ENCODE measurements at regions not wholly inside any gene's neighbourhood (a gene's known extent, or its start where the extent isn't known, plus 50 kb on each side); places are given as distances from the start of the nearest gene placed in this dataset.

DNA sequence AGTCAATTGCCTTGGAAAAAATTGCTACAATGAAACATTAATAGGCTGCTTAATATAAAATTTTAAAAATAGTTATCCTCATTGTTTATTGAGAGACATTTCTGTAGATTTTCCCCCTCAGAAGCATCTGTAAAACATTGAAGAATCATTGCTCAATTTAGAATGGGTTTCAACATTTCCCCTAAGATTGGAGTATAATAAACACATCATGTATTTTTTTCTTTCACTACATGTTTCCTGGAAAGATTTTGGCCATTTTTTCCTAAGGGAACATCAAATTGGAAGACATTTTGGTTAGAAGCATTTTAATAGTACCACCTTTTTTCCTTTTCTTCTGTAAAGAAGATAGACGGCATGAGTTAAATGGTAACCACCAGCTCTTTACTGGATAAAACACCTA, 443.2 kb upstream of the SPHKAP start:
- no peak overlapping the region for H3K27ac Mint-ChIP-seq (ENCODE audit: unreplicated experiment)
- TF ChIP-seq, protein P1, sequence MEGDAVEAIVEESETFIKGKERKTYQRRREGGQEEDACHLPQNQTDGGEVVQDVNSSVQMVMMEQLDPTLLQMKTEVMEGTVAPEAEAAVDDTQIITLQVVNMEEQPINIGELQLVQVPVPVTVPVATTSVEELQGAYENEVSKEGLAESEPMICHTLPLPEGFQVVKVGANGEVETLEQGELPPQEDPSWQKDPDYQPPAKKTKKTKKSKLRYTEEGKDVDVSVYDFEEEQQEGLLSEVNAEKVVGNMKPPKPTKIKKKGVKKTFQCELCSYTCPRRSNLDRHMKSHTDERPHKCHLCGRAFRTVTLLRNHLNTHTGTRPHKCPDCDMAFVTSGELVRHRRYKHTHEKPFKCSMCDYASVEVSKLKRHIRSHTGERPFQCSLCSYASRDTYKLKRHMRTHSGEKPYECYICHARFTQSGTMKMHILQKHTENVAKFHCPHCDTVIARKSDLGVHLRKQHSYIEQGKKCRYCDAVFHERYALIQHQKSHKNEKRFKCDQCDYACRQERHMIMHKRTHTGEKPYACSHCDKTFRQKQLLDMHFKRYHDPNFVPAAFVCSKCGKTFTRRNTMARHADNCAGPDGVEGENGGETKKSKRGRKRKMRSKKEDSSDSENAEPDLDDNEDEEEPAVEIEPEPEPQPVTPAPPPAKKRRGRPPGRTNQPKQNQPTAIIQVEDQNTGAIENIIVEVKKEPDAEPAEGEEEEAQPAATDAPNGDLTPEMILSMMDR (IDR thresholded peaks at IDR 0.05): no peak
- no peaks in the 10 kb centered on the region for H3K4me1 Mint-ChIP-seq (ENCODE audit: unreplicated experiment)
- peaks cover 14% of the 10 kb centered on the region for H3K9me3 Mint-ChIP-seq (ENCODE audit: unreplicated experiment)
- no peaks in the 10 kb centered on the region for H3K27me3 Mint-ChIP-seq (ENCODE audit: unreplicated experiment)
- H3K36me3 Mint-ChIP-seq (ENCODE audit: unreplicated experiment): no peaks in the 10 kb centered on the region
- no peak for DNase-seq (ENCODE audit: extremely low spot score, unreplicated experiment)
- H3K4me3 Mint-ChIP-seq (ENCODE audit: unreplicated experiment): no peak overlapping the region

DNA sequence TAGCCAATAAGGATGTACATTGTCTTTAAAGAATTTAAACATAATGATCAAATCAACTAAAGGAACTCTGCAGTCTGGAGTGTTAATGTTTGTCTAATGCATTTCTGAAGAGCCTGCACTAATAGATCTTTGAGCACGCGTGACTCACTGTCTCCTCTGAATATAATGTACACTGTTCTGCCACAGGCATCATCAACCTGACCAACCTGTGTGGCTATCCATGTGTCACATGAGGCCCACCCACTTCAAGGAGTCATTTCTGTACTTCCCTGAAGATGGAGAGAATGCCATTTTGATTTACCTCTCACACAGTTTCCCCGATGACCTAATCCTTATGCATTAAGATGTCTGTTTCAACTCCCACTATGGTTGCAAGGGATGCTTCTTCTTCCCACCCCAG, 434.0 kb upstream of the SPHKAP start:
- Mint-ChIP-seq H3K9me3 (ENCODE audit: unreplicated experiment) (peaks cover 25% of the 10 kb centered on the region), H3K36me3 (ENCODE audit: unreplicated experiment) (no peaks in the 10 kb centered on the region), H3K4me3 (ENCODE audit: unreplicated experiment) (no peak overlapping the region), H3K27me3 (ENCODE audit: unreplicated experiment) (no peaks in the 10 kb centered on the region), H3K27ac (ENCODE audit: unreplicated experiment) (no peak overlapping the region), H3K4me1 (ENCODE audit: unreplicated experiment) (no peaks in the 10 kb centered on the region)
- no peak for DNase-seq (ENCODE audit: extremely low spot score, unreplicated experiment)
- TF ChIP-seq, protein P1 (IDR thresholded peaks at IDR 0.05): no peak

DNA sequence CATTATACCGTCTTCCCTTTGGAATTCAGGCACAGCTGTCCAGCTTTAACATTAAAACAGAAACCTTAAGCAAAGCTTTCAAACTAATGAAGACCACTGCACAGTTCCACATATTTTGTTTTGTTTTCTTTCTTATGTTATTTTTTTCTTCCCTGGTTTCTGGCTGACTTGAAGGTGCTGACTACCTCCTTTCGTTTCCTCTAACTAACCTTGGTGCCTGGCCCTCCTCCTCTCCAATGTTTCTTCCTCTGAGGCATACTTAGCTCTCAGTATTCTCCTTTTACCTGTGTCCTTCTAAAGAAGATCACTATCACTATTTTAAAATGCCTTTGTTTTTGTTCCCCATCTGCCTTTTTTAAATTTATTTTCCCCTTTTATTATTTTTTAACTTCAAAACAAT, 433.3 kb upstream of the SPHKAP start:
- peaks cover 29% of the 10 kb centered on the region for H3K9me3 Mint-ChIP-seq (ENCODE audit: unreplicated experiment)
- TF ChIP-seq, protein P1 (IDR thresholded peaks at IDR 0.05): no peak
- no peak overlapping the region for H3K27ac Mint-ChIP-seq (ENCODE audit: unreplicated experiment)
- DNase-seq (ENCODE audit: extremely low spot score, unreplicated experiment): no peak
- H3K27me3 Mint-ChIP-seq (ENCODE audit: unreplicated experiment): no peaks in the 10 kb centered on the region
- no peaks in the 10 kb centered on the region for H3K36me3 Mint-ChIP-seq (ENCODE audit: unreplicated experiment)
- H3K4me1 Mint-ChIP-seq (ENCODE audit: unreplicated experiment): no peaks in the 10 kb centered on the region
- H3K4me3 Mint-ChIP-seq (ENCODE audit: unreplicated experiment): no peak overlapping the region

DNA sequence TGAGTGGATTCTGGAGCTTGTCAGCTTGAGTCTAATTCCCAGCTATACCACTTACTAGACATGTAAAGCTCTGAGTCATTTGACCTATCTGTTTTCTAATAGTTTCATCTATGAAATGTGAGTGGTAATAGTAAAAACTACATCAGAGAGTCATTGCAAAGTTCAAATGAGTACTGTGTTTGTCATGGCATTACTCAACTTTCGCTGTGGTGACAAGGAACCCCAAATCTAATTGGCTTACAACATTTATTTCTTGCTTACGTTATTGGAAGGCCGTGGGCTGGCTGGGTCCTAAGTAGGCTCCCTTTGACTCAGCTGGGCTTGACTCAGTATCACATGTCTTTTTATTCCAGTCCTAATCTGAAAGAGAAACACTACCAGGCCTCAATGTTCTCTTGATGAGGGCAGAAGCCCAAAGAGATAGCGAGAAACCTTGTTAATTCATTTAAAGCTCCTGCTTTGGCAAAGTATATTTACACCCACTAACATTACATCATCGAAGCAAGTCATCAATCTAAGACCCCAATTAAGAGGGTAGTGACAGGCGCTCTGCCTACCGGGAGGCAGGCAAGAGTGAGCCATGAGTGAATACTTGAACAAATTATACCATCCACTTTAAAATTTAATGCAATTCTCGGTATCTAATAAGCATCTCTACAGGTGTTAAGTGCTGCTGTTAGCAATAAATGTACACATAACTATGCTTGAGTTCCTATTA, 431.8 kb upstream of the SPHKAP start:
- TF ChIP-seq, protein P1 (IDR thresholded peaks at IDR 0.05): no peak
- H3K4me3 Mint-ChIP-seq (ENCODE audit: unreplicated experiment): no peak overlapping the region
- H3K27ac Mint-ChIP-seq (ENCODE audit: unreplicated experiment): no peak overlapping the region
- H3K27me3 Mint-ChIP-seq (ENCODE audit: unreplicated experiment): no peaks in the 10 kb centered on the region
- DNase-seq (ENCODE audit: extremely low spot score, unreplicated experiment): no peak
- no peaks in the 10 kb centered on the region for H3K36me3 Mint-ChIP-seq (ENCODE audit: unreplicated experiment)
- no peaks in the 10 kb centered on the region for H3K4me1 Mint-ChIP-seq (ENCODE audit: unreplicated experiment)
- H3K9me3 Mint-ChIP-seq (ENCODE audit: unreplicated experiment): peaks cover 34% of the 10 kb centered on the region

DNA sequence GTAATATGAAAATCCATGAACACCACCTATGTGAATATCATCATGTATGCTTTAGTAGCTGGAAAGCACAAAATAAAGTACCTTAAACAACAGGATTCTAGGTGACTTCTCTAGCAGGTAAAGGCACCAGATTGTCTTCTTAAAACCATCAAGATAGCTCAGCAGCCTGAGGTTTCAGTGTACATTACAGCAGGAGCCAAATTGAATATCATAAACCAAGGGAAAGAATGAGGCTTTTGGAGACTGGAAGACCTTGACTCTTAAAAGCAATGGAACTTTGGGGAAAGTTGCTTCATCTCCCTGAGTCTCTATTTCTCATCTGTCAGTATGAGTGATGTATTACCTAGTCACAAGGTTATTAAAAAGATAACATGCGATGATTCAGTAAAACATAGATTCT, 429.7 kb upstream of the SPHKAP start:
- Mint-ChIP-seq H3K27ac (ENCODE audit: unreplicated experiment) (no peak overlapping the region), H3K9me3 (ENCODE audit: unreplicated experiment) (peaks cover 34% of the 10 kb centered on the region), H3K27me3 (ENCODE audit: unreplicated experiment) (no peaks in the 10 kb centered on the region), H3K36me3 (ENCODE audit: unreplicated experiment) (no peaks in the 10 kb centered on the region), H3K4me1 (ENCODE audit: unreplicated experiment) (no peaks in the 10 kb centered on the region), H3K4me3 (ENCODE audit: unreplicated experiment) (no peak overlapping the region)
- DNase-seq (ENCODE audit: extremely low spot score, unreplicated experiment): no peak
- TF ChIP-seq, protein P1 (IDR thresholded peaks at IDR 0.05): no peak

Data from osteocyte (in vitro differentiated cells).